OCI-LY3 (cell line): ENCODE measurements at regions not wholly inside any gene's neighbourhood (a gene's known extent, or its start where the extent isn't known, plus 50 kb on each side); places are given as distances from the start of the nearest gene placed in this dataset.

Experiments
- CTCF ChIP-seq: fragments of 200-600, 300-600 bp; sonication (generic); IDR thresholded peaks from 2 replicates; pipeline ENCODE4 v1.5.1; 2014; ENCODE audit warnings: antibody characterized with exemption, low read length, low read depth
- EZH2phosphoT487 ChIP-seq: fragments of 200-600 bp; shearing (Covaris generic); IDR thresholded peaks from 2 replicates; pipeline ENCODE4 v1.6.1; 2018; ENCODE audit warnings: antibody characterized with exemption, mixed run types, low read depth

DNA sequence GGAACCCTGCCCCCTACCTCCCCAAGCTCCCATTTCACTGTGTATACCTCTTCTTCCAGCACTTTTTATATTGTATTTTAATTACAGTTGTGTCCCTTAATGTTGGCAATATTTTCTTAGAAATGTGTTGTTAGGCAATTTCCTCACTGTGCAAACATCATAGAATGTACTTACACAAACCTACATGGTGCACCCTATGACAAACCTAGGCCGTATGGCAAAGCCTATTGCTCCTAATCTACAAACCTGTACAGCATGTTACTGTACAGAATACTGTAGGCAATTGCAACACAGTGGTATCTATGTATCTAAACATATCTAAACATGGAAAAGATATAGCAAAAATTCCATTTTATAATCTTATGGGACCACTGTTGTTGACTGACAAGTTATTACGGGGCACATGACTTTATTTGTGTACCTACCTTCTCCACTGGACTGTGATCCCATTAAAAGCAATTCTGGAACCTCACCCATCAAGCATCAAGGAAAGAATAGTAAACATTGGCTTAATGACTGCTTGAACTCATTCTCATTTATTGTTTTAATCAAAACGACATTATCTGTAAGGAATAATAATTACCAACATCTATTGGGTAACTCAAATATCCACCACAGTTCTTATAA lies 1641.5 kb upstream of the ZEB2 start:
- no peak for TF ChIP-seq CTCF
- TF ChIP-seq EZH2phosphoT487, result no peak
